Keratinocyte (primary cell): ENCODE measurements at regions not wholly inside any gene's neighbourhood (a gene's known extent, or its start where the extent isn't known, plus 50 kb on each side); places are given as distances from the start of the nearest gene placed in this dataset.

Experiments
- CTCF ChIP-seq, 3 experiments: IDR thresholded peaks in 1 of 3; conservative IDR thresholded peaks in 1 of 3; optimal IDR thresholded peaks in 1 of 3; 2 replicates in 2 of 3; 3 replicates in 1 of 3; pipeline versions ENCODE3 to v1.5.1; 2011; ENCODE audit warnings: low read length in 3 of 3, mild to moderate bottlenecking in 3 of 3, moderate library complexity in 2 of 3, control low read depth in 1 of 3, inconsistent platforms in 1 of 3; ENCODE audit not compliant: insufficient read depth in 2 of 3; ENCODE audit errors: extremely low read depth in 1 of 3
- EZH2 ChIP-seq: IDR thresholded peaks from one replicate; pipeline ENCODE4 v1.6.1; 2012; ENCODE audit warnings: inconsistent platforms, mild to moderate bottlenecking, low read length, moderate library complexity

- TF ChIP-seq CTCF (optimal IDR thresholded peaks at IDR 0.05 in 1 of 3, IDR thresholded peaks at IDR 0.05 in 1 of 3, conservative IDR thresholded peaks at IDR 0.05 in 1 of 3; ENCODE audit: extremely low read depth in 1 of 3, insufficient read depth in 2 of 3, low read length in 3 of 3) (no peak), EZH2 (no peak)
Measured at GRCh38 chrX:113551919-113552318, 711.3 kb upstream of the AMOT start.
